ENCODE measurements at regions not wholly inside any gene's neighbourhood (a gene's known extent, or its start where the extent isn't known, plus 50 kb on each side); places are given as distances from the start of the nearest gene placed in this dataset.
"Not testable (repeated sequence)": the region's sequence is repeated elsewhere in the genome, so short reads cannot be mapped to it uniquely, and the experiment has no call there.

GRCh38 chr3:177388209-177388608, 190.9 kb upstream of the TBL1XR1 start:
- FAIRE-seq (no peak), DNase-seq (ENCODE audit: insufficient read length, low spot score) (no peak)
- TF ChIP-seq CTCF (IDR thresholded peaks at IDR 0.05; ENCODE audit: insufficient read depth, missing control alignments): no peak

GRCh38 chr3:177394231-177395024, 197.1 kb upstream of the TBL1XR1 start:
- DNase-seq (ENCODE audit: insufficient read length, low spot score); FAIRE-seq: not testable (repeated sequence)

- no peak for TF ChIP-seq CTCF (IDR thresholded peaks at IDR 0.05; ENCODE audit: insufficient read depth, missing control alignments)
- no peak for DNase-seq (ENCODE audit: insufficient read length, low spot score)
- no peak for FAIRE-seq
These were observed 199.5 kb upstream of the TBL1XR1 start for GRCh38 chr3:177396733-177397132.

- DNase-seq (ENCODE audit: insufficient read length, low spot score): no peak
These were observed 204.1 kb upstream of the TBL1XR1 start for GRCh38 chr3:177401375-177401774.

GRCh38 chr3:177402533-177402932, 205.3 kb upstream of the TBL1XR1 start:
- FAIRE-seq: no peak
- no peak for TF ChIP-seq CTCF (IDR thresholded peaks at IDR 0.05; ENCODE audit: insufficient read depth, missing control alignments)
- DNase-seq (ENCODE audit: insufficient read length, low spot score): no peak

More at GRCh38 chr3:177401375-177401774, 204.1 kb upstream of the TBL1XR1 start:
- TF ChIP-seq CTCF (IDR thresholded peaks at IDR 0.05; ENCODE audit: insufficient read depth, missing control alignments): no peak
- FAIRE-seq: no peak

- peak; percentile 25 for FAIRE-seq
- TF ChIP-seq CTCF (IDR thresholded peaks at IDR 0.05; ENCODE audit: insufficient read depth, missing control alignments): no peak
- DNase-seq (ENCODE audit: insufficient read length, low spot score): no peak
These were observed 207.9 kb upstream of the TBL1XR1 start for GRCh38 chr3:177405191-177405672.

GRCh38 chr3:177410730-177411129, 213.4 kb upstream of the TBL1XR1 start:
- TF ChIP-seq CTCF (IDR thresholded peaks at IDR 0.05; ENCODE audit: insufficient read depth, missing control alignments): no peak
- DNase-seq (ENCODE audit: insufficient read length, low spot score) (no peak), FAIRE-seq (no peak)
